Cerebellar nuclear complex (tissue), 1 donor: ENCODE measurements at regions not wholly inside any gene's neighbourhood (a gene's known extent, or its start where the extent isn't known, plus 50 kb on each side); places are given as distances from the start of the nearest gene placed in this dataset.

ENCODE experiments used
- DNase-seq, 2 experiments: peaks; one replicate each; lab custom pipeline; 2025; lab: John Stamatoyannopoulos, UW

DNA sequence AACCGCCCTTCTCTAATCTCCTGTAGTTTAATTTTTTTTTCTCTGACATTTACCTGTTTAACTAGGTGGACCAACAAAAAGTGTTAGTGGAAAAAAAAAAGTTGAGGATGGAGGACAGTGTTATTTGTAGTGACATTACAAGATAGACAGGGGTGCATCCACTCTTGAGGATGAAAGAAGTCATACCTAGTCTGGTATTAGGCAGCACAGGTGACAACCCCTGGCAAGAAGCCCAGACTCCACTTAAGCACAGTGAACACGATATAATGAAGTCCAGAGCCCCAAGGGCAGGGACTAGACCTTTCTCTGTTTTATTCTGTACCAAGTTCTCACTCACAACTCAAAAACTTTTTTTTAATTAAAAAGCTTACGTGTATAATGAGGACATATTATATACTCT, 268.4 kb downstream of the GPR37 start:
- no peak for DNase-seq

DNA sequence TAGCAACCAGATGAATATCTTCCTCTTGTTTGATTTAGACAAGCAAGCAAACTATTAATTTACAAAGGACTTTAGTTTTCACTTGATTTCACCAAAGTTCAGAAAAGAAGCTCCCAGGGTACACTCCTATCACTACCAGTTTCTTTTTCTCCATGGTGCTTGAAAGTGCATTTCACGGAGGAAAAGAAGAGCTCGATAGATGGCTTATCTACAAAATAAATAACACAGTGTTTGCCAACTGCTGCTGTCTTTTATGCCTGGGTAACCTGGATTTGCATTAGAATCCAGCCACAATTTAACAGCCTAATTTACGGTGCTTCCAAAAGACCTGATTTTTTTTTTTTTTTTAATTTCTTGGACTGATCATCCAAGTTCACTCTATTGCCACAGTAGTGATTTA, 275.7 kb downstream of the GPR37 start:
- DNase-seq, result no peak

DNA sequence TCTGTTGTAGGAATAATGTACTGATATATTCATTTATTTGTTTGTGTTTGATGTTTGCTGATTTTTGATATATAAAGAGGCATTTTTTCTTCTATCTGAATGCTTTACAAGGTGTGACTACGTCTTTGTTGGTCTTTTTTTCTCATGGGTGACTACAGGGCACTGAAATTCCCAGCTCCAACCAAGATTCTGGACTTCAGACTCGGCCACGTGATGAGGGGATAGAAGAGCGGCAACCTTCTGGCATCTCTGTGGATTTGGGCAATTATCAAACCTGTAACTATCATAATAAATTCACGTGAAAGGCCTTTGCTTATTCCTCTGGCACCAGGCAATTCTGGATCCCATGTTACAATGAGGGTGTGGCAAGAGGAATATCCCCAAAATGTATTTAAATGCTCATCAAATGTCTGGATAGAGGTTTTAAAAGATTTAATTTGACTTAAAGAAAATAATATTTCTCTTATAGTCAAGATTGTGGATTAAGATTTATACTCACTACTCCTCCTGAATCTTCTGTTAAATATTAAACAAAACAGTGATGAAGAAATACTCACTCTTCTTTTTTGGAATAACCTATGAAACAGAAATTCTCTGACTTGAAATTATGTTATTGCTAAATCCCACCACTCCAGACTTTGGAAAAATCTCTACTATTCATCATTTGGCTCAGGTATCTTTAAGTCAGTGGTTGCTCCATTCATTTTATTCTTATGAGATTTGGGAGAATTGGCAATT, 276.3 kb downstream of the GPR37 start:
- no peak for DNase-seq

DNA sequence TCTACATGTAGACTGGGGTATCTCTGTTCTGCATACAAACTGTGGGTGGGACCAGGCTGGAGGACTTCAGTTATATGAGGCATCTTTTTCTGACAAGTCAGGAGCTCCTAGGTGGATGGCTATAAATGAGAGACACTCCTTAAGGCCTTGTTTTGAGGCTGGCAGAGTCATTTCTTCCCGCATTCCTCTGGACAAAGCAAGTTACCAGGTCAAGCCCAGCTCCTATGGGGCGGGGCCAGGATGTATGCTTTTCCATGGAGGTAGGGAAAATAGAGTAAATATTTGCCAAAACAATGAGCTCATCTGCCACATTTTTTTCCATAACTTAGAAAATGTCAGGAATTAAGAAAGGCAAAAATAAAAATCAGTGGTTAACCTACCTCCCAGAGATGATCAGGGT, 283.4 kb downstream of the GPR37 start:
- no peak for DNase-seq

DNA sequence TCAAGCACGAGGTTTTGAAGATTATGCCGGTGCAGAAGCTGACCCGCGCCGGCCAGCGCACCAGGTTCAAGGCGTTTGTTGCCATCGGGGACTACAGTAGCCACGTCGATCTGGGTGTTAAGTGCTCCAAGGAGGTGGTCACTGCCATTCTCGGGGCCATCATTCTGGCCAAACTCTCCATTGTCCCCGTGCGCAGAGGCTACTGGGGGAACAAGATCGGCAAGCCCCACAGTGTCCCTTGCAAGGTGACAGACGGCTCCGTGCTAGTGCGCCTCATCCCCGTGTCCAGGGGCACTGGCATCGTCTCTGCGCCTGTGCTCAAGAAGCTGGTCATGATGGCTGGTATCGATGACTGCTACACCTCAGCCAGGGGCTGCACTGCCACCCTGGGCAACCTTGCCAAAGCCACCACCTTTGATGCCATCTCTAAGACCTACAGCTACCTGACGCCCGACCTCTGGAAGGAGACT, 284.7 kb downstream of the GPR37 start:
- DNase-seq, result no peak

DNA sequence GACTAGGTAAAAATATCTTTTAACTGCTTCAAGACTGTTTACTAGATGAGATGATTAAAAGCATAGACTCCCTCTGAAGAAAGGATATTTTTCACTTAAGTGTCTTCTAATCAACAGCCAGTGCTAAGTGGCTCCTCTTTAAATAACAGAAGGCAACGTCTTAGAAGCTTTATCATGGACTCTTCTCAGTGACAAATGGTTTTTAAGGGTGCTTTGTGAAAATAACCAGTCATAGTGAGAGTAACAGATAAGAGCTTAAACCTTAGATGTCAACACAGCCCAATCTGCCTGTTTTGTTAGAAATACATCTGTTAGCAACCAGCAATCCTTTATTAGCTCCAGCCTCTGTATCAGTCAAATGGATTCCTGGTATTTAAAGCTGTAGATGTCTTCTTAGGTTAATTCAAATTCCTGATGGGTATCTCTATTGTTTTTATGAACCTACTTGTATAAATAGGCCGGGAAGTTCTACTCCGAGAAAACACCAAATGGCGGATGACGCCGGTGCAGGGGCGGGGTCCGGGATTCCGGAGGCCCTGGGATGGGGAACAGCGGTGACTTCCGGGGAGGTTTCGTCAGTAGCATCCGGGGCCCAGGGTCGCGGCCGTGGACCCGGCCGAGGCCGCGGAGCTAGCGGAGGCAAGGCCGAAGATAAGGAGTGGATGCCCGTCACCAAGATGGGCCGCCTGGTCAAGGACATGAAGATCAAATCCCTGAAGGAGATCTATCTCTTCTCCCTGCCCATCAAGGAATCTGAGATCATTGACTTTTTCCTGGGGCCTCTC, 285.4 kb downstream of the GPR37 start:
- DNase-seq, result no peak

DNA sequence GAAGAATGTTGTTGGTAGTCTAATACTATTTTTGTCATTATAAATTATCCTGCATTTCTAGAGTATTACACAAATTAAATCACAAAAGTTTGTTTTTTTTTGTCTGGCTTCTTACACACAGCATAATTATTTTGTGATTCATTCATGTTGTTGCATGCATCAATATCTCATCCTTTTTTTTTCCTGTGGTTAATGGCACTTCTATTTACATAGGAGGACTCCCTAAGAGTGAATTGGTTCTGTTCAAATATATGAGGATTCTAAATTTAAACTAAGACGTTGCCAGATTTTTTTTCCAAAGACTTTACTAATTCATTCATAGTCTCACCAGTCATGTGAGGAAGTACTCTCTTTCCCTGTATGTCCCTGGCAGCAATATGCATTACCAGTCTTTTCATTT, 303.3 kb downstream of the GPR37 start:
- no peak for DNase-seq

DNA sequence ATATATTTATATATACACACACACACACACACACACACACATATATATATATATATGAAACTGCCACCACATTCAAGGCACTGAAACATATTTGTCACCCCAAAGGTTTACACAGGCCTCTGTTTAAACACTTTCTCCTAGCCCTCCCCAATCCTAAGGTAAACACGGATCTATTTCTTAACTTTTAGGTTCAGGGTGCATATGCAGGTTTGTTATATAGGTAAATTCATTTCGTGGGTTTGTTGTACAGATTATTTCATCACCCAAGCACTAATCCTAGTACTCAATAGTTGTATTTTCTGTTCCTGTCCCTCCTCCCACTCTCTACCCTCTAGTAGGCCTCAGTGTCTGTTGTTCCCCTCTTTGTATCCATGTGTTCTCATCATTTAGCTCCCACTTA, 305.0 kb downstream of the GPR37 start:
- DNase-seq, result no peak

DNA sequence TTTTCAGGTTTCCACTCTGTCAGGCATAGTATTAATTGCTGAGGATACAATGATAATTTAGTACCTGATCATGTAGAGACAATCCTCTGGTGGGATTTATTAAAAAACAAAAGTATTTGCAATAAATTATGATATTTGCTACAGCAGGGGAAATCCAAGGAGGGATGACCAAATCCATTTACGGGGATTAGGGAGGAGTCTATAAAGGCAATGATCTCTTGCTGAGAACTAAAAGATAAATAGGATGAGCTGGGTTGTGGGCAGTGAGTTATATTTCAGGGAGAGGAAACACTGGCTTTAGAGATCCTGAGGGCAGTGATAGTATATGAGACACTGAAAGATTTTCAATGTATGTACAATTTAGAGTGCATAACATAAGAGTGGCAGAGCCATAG, 305.5 kb downstream of the GPR37 start:
- no peak for DNase-seq

DNA sequence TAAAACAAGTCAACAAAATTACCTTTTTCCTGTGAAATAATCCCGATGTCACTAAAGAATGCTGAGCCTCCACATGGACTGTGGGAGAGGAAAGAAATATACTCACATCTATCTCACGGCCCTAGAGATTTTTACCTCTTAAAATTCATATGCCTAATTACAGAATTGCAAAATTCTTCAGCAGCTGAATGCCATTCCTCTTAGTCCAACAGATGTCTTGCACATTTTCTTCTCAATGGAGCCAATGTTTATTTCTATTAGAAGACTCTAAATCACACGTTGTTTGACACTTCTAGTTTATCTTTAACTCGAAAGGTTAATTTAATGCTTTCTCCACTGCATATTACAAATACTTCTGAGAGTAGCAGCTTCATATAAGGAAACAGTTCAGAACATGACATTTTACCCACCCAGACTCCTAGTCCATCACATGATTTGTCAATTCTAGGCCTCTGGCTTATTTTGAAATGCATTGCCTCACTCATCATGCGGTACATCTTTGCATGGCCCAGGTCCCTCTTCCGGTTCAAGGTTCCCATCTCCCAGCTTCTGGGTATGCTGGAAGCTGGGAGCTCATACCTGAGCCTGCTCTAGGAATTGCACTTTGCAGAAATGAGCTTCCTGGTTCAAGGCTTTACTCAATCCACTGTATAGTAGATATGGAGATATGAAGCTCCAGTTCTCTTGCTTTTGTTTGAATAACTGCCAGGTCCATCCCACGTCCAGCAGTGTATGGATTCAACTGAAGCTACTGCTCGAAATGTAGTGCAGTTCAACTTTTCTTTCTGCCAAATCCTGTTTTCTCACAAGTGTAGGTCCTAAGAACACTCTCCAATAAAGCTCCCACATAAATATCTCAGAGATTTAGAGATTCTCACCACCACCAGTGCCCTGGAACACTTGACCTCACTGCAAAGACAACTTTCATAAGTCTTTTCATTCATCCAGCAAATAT, 306.2 kb downstream of the GPR37 start:
- DNase-seq, result no peak

DNA sequence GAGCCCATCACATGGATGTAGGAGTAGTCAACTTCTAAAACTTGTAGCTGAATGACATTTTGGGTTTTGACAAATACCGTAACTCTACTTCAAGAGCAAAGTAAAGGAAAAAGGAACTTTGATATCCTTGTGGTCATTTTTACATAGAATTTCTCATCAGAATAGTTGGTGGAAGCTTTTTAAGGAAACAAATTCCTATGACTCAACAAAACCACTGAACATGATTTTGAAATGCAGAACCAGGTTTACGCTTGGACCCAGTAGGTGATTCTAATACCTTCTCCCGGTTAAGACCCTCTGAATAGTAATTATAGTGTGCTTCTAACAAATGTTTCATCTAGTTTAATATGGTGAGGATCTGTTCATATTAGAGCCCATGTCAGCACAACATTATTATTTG, 307.8 kb downstream of the GPR37 start:
- DNase-seq, result no peak

DNA sequence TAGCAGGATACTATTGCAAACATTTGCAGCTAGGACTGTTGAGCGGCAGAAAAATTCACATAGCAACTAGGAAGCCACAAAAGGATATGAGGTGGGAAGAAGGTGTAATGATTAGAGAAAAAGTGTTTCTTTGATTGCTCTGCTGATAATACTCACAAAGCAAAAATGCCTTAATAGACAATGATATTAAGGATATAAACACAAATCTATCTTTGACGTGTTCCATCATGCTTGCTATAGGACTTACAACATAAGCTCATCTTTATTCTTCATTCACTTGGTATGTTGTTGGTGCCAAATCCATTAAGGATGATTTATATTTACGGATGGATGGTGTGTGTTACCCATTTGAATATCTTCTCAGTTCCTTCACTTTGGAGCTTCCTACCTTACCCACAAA, 309.3 kb downstream of the GPR37 start:
- DNase-seq, result no peak

DNA sequence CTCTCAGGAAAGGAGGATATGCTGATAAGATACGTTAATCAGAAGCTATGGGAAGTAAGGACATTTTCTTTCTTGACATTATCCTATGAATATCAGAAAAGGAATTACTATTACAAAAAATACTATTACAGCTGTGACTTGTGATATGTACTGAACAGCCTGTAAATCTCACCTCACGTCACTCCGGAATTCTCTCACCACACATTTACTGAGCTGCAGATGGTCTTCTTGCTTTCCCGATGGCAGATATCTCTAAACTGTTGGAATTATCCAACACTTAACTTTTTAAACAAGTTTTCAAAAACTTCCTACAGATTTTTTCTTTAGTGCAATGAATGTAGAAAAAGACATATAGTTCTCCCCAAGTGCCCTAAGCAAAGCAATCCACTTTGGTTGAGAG, 313.4 kb downstream of the GPR37 start:
- DNase-seq, result no peak

DNA sequence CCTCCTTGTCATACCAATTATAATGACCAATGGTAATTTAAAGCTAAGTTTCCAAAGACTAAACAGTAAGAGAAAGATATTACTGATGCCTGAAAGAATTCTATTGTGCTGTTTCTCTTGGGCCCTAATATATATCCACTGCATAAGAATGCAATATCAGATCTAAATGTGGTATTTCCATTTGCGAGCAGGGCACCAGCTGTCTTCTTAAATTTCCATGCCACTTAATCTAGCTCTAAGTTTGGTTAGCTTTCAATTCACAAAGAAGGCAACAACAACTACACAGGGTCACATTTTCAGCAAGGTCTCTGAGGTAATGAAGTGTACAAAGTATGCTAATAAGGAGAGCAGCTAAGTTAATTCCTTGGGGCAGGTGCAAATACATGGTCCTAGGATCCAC, 315.7 kb downstream of the GPR37 start:
- DNase-seq, result no peak

DNA sequence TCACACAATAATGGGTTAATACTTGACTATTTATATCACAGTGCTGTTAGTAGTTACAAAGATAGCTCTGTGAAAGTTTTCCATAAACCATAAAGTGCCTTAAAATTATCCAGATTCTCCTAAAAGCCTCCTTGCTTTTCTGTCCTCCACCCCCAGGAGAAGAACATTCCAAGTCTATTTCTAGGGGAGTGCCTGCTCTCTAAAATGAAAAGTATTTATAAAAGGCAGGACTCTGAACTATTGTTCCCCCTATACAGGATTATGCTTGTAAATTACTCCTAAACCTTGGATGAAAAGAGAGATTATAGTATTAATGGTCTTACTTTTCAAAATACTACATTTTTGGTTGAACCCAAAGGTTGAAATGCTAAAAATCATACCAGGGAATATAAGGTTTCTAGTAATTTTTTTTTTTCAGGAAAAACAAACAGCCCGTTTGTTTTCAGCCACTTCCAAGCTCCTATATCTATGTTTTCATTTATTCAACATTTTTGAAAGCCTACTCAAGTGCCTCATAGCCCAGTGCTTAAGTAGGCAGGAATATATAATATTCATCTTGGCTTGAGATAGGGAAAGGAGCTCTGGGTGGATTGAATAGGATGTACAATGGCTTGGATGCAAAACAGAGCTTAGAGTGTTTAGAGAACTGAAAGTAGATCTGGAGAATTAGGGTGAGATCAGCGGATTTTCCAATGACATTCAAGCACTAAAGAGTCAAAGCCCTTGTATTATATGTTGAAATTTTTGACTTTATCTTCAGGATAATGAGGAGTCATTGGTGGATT, 320.7 kb downstream of the GPR37 start:
- no peak for DNase-seq

DNA sequence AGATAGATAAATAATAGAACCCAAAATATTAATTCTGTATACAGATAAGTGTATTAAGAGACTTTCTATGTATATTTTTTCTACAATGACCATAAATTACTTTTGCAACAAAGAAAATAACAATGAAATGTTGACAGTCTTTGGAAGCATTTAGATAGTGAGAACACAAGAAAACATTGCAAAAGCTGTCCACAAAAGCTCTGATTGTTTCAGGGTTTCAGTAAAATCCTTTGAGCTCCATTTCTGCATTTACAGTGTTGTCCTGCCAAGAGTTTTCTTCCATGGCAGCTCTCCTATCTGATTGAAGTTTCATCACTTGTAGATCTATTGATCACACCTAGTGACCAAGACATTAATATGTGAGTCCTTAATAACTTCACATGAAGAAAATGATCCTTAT, 321.8 kb downstream of the GPR37 start:
- DNase-seq, result no peak

DNA sequence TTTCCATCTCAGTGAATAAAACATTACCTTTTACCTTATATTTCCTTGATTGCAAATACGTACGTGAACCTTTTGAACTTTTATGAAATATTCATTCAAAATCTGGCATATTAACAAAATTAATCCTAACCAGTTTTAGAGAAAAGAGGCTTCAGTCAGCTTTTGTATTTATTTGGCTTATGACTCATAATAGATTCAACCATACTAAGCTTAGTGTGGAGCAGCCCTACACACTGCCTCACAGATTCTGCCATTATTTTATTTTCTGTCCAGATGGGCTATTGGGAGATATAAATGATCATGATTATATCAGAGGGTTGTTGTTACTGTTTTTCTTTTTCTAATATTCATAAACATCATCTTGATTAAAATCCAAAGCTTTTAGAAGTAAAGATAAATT, 325.5 kb downstream of the GPR37 start:
- DNase-seq, result no peak

DNA sequence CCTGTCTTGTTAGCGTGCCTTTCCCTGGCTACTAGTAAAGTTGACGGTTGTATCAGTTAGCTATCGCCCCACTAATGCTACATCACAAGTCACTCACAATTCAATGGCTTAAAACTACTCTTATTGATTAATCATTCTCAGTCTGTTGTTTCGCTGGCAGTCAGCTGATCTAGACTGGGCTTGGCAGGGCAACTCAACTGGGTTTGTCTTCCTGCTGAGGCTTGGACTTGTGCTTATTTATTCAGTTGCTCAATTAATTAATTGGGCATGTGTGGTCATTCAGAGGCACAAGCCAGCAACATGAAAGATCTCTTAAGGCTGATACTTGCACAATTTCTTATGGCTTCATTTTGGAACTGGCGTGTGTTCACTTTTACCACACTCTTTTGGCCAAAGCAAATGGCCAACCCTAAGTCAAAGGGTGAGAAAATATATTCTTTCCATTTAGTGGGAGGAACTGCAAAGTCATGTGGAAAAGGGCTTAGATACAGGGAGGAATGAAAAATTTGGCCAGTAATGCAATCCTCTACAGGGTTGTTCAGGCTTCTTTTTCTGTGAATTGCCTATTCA, 333.5 kb downstream of the GPR37 start:
- no peak for DNase-seq

DNA sequence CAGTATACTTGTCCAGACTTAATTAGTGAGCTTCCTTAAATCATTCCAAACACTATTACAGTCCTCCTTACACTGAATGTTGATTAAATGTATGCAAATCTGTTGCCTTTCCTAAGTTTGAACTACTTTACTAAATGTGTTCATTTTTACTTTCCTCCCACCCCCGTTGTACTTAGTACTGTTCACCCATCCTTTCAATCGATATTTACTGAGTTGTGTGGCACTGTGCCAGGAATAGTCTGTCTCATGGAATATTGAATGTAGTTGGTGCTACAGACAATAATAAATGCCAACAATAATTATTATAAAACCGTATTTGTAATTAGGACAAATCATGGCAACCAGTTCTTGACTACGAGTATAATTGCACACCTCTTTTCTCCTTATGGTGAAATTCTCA, 335.7 kb downstream of the GPR37 start:
- no peak for DNase-seq

DNA sequence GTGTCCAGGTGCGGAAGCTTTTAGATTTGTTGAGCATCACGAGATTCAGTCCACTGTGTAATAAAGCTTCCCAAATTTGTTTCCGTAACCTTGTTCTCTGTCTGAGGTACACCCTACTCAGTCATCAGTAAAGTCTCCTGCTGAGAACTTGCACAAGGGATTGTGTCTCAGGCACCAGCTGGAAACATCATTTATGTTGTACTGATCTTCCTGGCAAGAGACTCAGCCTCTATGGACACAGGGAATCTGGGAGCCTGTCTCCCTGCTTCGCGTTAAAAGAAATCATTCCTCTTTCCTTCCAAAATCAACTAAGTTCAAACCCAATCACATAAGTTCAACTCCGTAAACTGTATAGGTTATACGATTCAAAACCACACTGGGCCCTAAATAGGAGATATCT, 336.8 kb downstream of the GPR37 start:
- no peak for DNase-seq

DNA sequence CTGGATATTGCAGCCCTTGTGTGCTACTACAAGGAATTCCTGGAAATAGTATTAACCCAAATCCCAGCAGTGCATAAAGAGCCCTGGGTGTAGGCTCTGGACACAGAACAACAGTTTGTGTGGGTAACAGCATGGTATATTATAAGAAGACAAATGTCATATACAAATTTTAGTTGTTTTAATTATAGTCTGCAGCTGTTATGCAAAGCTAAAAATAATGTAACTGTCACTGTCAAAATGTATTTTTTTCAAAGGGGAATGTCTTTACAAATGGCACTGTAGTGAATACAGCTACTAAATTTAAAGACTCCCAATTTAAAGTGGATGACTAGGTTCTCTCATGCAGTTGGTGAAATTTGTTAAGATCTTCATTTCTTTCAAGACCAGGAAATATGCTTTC, 339.0 kb downstream of the GPR37 start:
- no peak for DNase-seq
